ENCODE measurements at regions not wholly inside any gene's neighbourhood (a gene's known extent, or its start where the extent isn't known, plus 50 kb on each side); places are given as distances from the start of the nearest gene placed in this dataset.

DNA sequence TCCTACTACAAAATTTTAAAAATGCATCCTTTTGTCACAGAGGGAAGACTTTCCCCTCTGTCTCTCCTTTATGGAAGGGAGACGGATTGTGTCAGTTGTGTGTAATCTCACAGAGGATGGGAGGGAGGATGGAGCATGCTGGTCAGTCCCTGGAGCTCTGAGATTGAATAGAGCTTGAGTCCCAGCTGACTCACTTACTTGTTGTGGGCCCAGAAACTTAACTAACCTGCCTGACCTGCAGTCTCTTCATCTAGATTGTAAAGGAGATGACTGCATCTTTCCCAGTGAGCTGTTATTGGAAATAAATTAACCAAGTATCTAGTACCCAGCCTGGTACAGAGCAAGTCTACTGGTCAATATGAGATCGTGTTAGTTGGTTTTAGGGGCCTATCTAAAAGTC lies 77.9 kb upstream of the ADO start:
- no peaks in the 10 kb centered on the region for H3K27me3 ChIP-seq
- H3K27ac ChIP-seq, result no peak overlapping the region
- no peak for DNase-seq
- H3K9me3 ChIP-seq, result no peaks in the 10 kb centered on the region
- no peaks in the 10 kb centered on the region for H3K4me1 ChIP-seq
- H3K36me3 ChIP-seq, result no peaks in the 10 kb centered on the region
- no peak for TF ChIP-seq POLR2A (IDR thresholded peaks at IDR 0.05)
- TF ChIP-seq, protein P1, sequence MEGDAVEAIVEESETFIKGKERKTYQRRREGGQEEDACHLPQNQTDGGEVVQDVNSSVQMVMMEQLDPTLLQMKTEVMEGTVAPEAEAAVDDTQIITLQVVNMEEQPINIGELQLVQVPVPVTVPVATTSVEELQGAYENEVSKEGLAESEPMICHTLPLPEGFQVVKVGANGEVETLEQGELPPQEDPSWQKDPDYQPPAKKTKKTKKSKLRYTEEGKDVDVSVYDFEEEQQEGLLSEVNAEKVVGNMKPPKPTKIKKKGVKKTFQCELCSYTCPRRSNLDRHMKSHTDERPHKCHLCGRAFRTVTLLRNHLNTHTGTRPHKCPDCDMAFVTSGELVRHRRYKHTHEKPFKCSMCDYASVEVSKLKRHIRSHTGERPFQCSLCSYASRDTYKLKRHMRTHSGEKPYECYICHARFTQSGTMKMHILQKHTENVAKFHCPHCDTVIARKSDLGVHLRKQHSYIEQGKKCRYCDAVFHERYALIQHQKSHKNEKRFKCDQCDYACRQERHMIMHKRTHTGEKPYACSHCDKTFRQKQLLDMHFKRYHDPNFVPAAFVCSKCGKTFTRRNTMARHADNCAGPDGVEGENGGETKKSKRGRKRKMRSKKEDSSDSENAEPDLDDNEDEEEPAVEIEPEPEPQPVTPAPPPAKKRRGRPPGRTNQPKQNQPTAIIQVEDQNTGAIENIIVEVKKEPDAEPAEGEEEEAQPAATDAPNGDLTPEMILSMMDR (IDR thresholded peaks at IDR 0.05), result no peak
- H3K4me3 ChIP-seq, result no peak overlapping the region

DNA sequence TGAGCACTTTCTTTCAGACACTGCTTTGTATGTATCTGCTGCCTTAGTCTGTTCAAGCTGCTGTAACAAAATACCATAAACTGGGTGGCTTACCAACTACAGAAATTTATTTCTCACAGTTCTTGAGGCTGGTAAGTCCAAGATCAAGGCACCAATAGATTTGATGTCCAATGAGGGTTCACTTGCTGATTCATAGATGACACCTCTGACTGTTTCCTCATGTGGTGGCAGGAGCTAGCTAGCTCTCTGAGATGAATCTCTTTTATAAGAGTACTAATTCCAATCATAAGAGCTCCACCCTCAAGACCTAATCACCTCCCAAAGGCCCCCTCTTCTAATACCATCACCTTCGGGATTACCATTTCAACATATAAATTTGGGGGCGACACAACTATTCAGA lies 76.6 kb upstream of the ADO start:
- TF ChIP-seq, protein P1 (IDR thresholded peaks at IDR 0.05), result no peak
- no peak for TF ChIP-seq POLR2A (IDR thresholded peaks at IDR 0.05)
- no peak overlapping the region for H3K27ac ChIP-seq
- no peaks in the 10 kb centered on the region for H3K9me3 ChIP-seq
- DNase-seq, result no peak
- H3K36me3 ChIP-seq, result no peaks in the 10 kb centered on the region
- no peak overlapping the region for H3K4me3 ChIP-seq
- H3K27me3 ChIP-seq, result no peaks in the 10 kb centered on the region
- no peaks in the 10 kb centered on the region for H3K4me1 ChIP-seq

DNA sequence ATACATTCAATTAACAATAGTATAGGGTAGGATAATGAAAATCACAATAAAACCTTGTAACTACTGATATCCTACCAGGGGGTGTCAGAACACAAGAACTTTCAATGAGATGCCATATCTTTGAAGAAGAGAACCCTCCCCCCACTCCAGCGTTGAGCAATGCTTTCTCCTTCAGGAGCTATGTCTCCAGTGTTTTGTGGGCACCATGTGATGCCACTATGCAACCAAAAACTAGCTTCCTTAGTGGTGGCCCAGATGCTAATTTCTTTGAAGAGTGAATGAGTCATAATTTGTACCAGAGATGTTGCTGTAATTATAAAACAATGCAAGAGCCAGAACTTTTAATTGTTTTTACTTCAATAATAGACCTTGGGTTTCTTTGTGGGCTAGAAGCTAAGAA lies 76.0 kb upstream of the ADO start:
- no peak for DNase-seq
- H3K4me3 ChIP-seq, result no peak overlapping the region
- H3K27me3 ChIP-seq, result no peaks in the 10 kb centered on the region
- peaks cover 0 to 4% (median 0%) of the 10 kb centered on the region in 4 donors for H3K4me1 ChIP-seq
- no peak overlapping the region for H3K27ac ChIP-seq
- H3K9me3 ChIP-seq, result no peaks in the 10 kb centered on the region
- no peaks in the 10 kb centered on the region for H3K36me3 ChIP-seq
- TF ChIP-seq POLR2A (IDR thresholded peaks at IDR 0.05), result no peak
- TF ChIP-seq, protein P1 (IDR thresholded peaks at IDR 0.05), result no peak

DNA sequence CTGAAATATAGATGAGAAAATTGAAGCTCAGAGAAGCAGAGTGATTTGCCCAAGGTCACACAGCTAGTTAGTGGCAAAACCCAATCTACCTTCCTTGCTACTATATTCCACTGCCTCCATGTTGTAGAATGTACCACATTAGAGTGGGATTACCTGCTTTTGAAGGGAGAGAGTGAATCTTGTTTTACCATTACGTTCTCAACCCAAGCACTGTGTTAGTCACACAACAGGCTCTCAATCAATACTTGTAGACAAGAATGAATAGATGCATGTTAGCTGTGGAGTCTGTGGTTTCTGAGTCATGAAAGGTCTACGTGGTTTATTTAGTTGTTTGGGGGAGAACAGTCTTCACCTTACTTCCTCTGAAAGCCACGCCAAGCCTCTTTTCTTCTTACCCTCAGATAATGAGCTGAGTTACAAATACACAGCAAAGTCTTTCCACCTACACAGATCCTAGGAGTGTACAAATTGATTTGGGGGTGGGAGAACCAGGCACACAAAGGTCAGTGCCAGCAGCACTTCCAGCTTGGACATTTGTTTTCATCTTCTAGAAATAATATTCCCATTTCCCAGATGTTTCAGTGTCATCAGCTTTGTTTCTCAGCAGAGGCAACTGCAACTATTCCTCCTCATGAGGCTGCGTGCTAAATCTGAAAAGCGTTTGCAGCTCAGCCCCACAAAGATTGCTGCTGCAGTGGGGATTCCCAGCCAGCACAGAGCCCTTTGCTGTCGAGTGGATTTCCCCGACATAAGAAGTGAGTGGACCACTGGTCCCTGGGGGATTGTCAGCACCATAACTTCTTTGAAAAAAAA lies 71.5 kb upstream of the ADO start:
- no peak overlapping the region for H3K4me3 ChIP-seq
- H3K36me3 ChIP-seq, result no peaks in the 10 kb centered on the region
- no peaks in the 10 kb centered on the region for H3K9me3 ChIP-seq
- TF ChIP-seq, protein P1 (IDR thresholded peaks at IDR 0.05), result no peak
- TF ChIP-seq POLR2A (IDR thresholded peaks at IDR 0.05), result no peak
- H3K27ac ChIP-seq, result peak overlapping the region in 3 of 4 donors; percentile 8 to 44 (median 19)
- H3K4me1 ChIP-seq, result peaks cover 0 to 5% (median 2%) of the 10 kb centered on the region in 4 donors
- DNase-seq, result peak in 1 of 3 donors; percentile 18
- no peaks in the 10 kb centered on the region for H3K27me3 ChIP-seq

DNA sequence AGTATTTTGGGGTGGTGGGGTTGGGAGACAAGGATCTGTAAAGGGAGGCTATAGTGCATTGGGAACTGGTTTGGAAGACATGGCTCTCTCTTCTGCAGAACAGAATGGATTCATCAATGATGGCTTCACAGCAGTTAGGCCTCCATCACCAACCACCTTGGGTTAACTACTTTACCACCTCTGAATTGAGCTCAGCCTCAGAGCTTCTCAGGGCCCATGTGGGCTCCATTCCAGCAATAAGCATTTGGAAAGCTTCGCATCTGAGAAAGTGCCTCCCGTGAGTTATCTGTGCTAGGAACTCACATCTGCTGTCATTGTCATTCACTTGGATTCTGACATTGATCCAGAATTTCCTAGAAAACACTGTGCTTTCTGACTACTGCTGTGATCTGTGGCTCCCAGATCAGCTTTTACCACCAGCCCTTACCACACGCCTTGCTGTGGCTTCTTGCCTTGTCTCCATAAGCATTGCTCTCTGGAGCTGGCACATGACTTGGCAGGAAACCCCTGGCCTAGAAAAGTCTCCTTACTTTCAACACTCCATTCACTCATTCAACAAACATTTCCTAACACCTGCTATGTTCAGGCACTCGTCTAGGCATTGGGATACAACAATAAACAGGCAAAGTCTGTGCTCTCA lies 70.7 kb upstream of the ADO start:
- Histone ChIP-seq H3K9me3 (no peaks in the 10 kb centered on the region), H3K27ac (peak overlapping the region in 3 of 4 donors; percentile 8 to 44 (median 19))

More for the DNA sequence above, 70.7 kb upstream of the ADO start:
- no peak for DNase-seq
- Histone ChIP-seq H3K27me3 (no peaks in the 10 kb centered on the region), H3K4me1 (peaks cover 0 to 5% (median 2%) of the 10 kb centered on the region in 4 donors), H3K36me3 (no peaks in the 10 kb centered on the region), H3K4me3 (no peak overlapping the region)
- TF ChIP-seq, protein P1 (IDR thresholded peaks at IDR 0.05), result no peak
- no peak for TF ChIP-seq POLR2A (IDR thresholded peaks at IDR 0.05)

Measured in Peyer's patch (tissue), 4 donors.